ENCODE measurements at regions not wholly inside any gene's neighbourhood (a gene's known extent, or its start where the extent isn't known, plus 50 kb on each side); places are given as distances from the start of the nearest gene placed in this dataset.

DNA sequence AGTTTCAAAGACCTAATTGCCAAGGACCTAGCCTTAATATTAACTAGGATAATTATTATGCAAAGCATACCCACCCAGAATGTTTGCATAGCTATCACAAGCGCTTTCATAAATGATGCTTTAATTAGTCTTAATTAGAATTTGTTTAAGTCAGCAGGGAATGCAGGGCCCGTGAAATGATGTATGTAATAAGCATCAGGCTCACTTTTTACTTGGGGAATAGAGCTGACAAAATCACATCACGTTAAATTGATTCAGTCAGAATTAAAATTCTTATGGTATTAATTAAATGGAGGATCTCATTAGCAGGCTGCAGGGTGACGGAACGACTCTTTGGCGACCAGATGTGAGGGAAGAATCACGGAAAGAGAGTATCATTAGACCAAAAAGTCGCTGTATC lies 264.5 kb downstream of the GPD2 start:
- Histone ChIP-seq H3K36me3 (replicated peaks in 1 of 2; ENCODE audit: control insufficient read depth in 2 of 2, insufficient read depth in 2 of 2, low read length in 2 of 2) (no peaks in the 10 kb centered on the region), H2AK5ac (ENCODE audit: low read depth, low read length) (no peak overlapping the region), H3K79me1 (ENCODE audit: low read depth, low read length) (no peaks in the 10 kb centered on the region), H2BK12ac (ENCODE audit: low read length) (no peak overlapping the region), H3K9me3 (replicated peaks in 1 of 2; ENCODE audit: control insufficient read depth in 2 of 2, insufficient read depth in 1 of 2, low read depth in 1 of 2, low read length in 2 of 2) (no peaks in the 10 kb centered on the region), H3K4me1 (ENCODE audit: control insufficient read depth in 2 of 2, insufficient read depth in 1 of 2, low read depth in 1 of 2, low read length in 2 of 2) (no peaks in the 10 kb centered on the region), H3K4me3 (ENCODE audit: low read length in 2 of 2) (no peak overlapping the region), H3K23ac (ENCODE audit: low read depth, low read length, poor library complexity) (no peak overlapping the region), H2BK5ac (ENCODE audit: low read length) (no peak overlapping the region), H3K27ac (replicated peaks; ENCODE audit: low read length) (no peak overlapping the region), H3K9ac (ENCODE audit: low read depth, low read length, poor library complexity) (no peak overlapping the region), H4K8ac (ENCODE audit: low read depth, low read length) (no peak overlapping the region), H3K27me3 (ENCODE audit: control insufficient read depth in 3 of 3, insufficient read depth in 3 of 3, low read depth in 1 of 3, low read length in 3 of 3) (no peaks in the 10 kb centered on the region), H3K14ac (ENCODE audit: low read length) (no peak overlapping the region), H2BK15ac (ENCODE audit: low read length) (no peak overlapping the region), H3K4ac (ENCODE audit: low read length) (no peak overlapping the region), H2BK120ac (ENCODE audit: low read depth, low read length) (no peak overlapping the region), H2AFZ (ENCODE audit: low read length) (no peak overlapping the region), H3K4me2 (ENCODE audit: insufficient read depth, low read length, poor library complexity, severe bottlenecking) (no peak overlapping the region), H3K18ac (ENCODE audit: low read length) (no peak overlapping the region), H4K91ac (ENCODE audit: low read depth, low read length, poor library complexity) (no peak overlapping the region)
- no CpG with 5 or more reads among the region's 8 CpGs for WGBS, 2 donors (ENCODE audit: extremely low coverage in 2 of 2, insufficient read length in 2 of 2, insufficient replicate concordance in 1 of 2)
- no peak for DNase-seq (ENCODE audit: low spot score)

GRCh38 chr2:156702541-156702940 lies 266.4 kb downstream of the GPD2 start:
- Histone ChIP-seq H3K18ac (ENCODE audit: low read length) (no peak overlapping the region), H3K4me1 (ENCODE audit: control insufficient read depth in 2 of 2, insufficient read depth in 1 of 2, low read depth in 1 of 2, low read length in 2 of 2) (no peaks in the 10 kb centered on the region), H3K27me3 (ENCODE audit: control insufficient read depth in 3 of 3, insufficient read depth in 3 of 3, low read depth in 1 of 3, low read length in 3 of 3) (no peaks in the 10 kb centered on the region), H3K36me3 (replicated peaks in 1 of 2; ENCODE audit: control insufficient read depth in 2 of 2, insufficient read depth in 2 of 2, low read length in 2 of 2) (no peaks in the 10 kb centered on the region), H2BK5ac (ENCODE audit: low read length) (no peak overlapping the region), H3K23ac (ENCODE audit: low read depth, low read length, poor library complexity) (no peak overlapping the region), H3K4me2 (ENCODE audit: insufficient read depth, low read length, poor library complexity, severe bottlenecking) (no peak overlapping the region), H3K9ac (ENCODE audit: low read depth, low read length, poor library complexity) (no peak overlapping the region), H3K14ac (ENCODE audit: low read length) (no peak overlapping the region), H2AK5ac (ENCODE audit: low read depth, low read length) (no peak overlapping the region), H4K8ac (ENCODE audit: low read depth, low read length) (no peak overlapping the region), H2BK12ac (ENCODE audit: low read length) (no peak overlapping the region), H2BK120ac (ENCODE audit: low read depth, low read length) (no peak overlapping the region), H2AFZ (ENCODE audit: low read length) (no peak overlapping the region), H4K91ac (ENCODE audit: low read depth, low read length, poor library complexity) (no peak overlapping the region), H3K27ac (replicated peaks; ENCODE audit: low read length) (no peak overlapping the region), H3K79me1 (ENCODE audit: low read depth, low read length) (no peaks in the 10 kb centered on the region), H3K4ac (ENCODE audit: low read length) (no peak overlapping the region), H3K9me3 (replicated peaks in 1 of 2; ENCODE audit: control insufficient read depth in 2 of 2, insufficient read depth in 1 of 2, low read depth in 1 of 2, low read length in 2 of 2) (no peaks in the 10 kb centered on the region), H3K4me3 (ENCODE audit: low read length in 2 of 2) (no peak overlapping the region), H2BK15ac (ENCODE audit: low read length) (no peak overlapping the region)
- no peak for DNase-seq (ENCODE audit: low spot score)
- WGBS, 2 donors (ENCODE audit: extremely low coverage in 2 of 2, insufficient read length in 2 of 2, insufficient replicate concordance in 1 of 2) = no CpG with 5 or more reads among the region's 3 CpGs

DNA sequence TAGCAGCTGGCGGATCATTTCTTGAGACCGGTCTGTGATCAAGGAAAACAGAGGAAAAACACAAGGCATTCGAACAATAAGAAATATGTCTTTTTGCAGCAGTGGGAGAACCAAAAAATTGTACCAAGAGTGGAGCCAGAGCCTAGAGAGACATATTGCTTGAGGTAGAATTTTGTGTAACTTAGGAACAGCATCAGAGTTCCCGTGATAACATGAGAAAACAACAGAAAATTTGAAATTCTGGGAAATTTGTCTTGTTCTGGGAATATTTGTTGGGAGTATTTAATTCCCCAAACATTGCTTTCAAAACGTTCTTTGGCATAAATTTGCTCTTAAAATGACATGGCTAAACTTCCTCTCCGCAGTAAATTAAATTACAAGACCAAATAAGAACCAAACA lies 267.5 kb downstream of the GPD2 start:
- H3K4me1 ChIP-seq (ENCODE audit: control insufficient read depth in 2 of 2, insufficient read depth in 1 of 2, low read depth in 1 of 2, low read length in 2 of 2) = no peaks in the 10 kb centered on the region
- H3K27ac ChIP-seq (replicated peaks; ENCODE audit: low read length) = no peak overlapping the region
- H3K14ac ChIP-seq (ENCODE audit: low read length) = no peak overlapping the region
- H2AK5ac ChIP-seq (ENCODE audit: low read depth, low read length) = no peak overlapping the region
- H3K27me3 ChIP-seq (ENCODE audit: control insufficient read depth in 3 of 3, insufficient read depth in 3 of 3, low read depth in 1 of 3, low read length in 3 of 3) = no peaks in the 10 kb centered on the region
- H2AFZ ChIP-seq (ENCODE audit: low read length) = no peak overlapping the region
- no peak overlapping the region for H3K4me2 ChIP-seq (ENCODE audit: insufficient read depth, low read length, poor library complexity, severe bottlenecking)
- H3K18ac ChIP-seq (ENCODE audit: low read length) = no peak overlapping the region
- H4K8ac ChIP-seq (ENCODE audit: low read depth, low read length) = no peak overlapping the region
- no peak overlapping the region for H3K4ac ChIP-seq (ENCODE audit: low read length)
- no peaks in the 10 kb centered on the region for H3K36me3 ChIP-seq (replicated peaks in 1 of 2; ENCODE audit: control insufficient read depth in 2 of 2, insufficient read depth in 2 of 2, low read length in 2 of 2)
- no peak for DNase-seq (ENCODE audit: low spot score)
- H2BK15ac ChIP-seq (ENCODE audit: low read length) = no peak overlapping the region
- no peak overlapping the region for H4K91ac ChIP-seq (ENCODE audit: low read depth, low read length, poor library complexity)
- no CpG with 5 or more reads among the region's 6 CpGs for WGBS, 2 donors (ENCODE audit: extremely low coverage in 2 of 2, insufficient read length in 2 of 2, insufficient replicate concordance in 1 of 2)
- H3K9ac ChIP-seq (ENCODE audit: low read depth, low read length, poor library complexity) = no peak overlapping the region
- H3K9me3 ChIP-seq (replicated peaks in 1 of 2; ENCODE audit: control insufficient read depth in 2 of 2, insufficient read depth in 1 of 2, low read depth in 1 of 2, low read length in 2 of 2) = no peaks in the 10 kb centered on the region
- no peak overlapping the region for H2BK12ac ChIP-seq (ENCODE audit: low read length)
- H2BK5ac ChIP-seq (ENCODE audit: low read length) = no peak overlapping the region
- H2BK120ac ChIP-seq (ENCODE audit: low read depth, low read length) = no peak overlapping the region
- no peak overlapping the region for H3K4me3 ChIP-seq (ENCODE audit: low read length in 2 of 2)
- H3K23ac ChIP-seq (ENCODE audit: low read depth, low read length, poor library complexity) = no peak overlapping the region
- H3K79me1 ChIP-seq (ENCODE audit: low read depth, low read length) = no peaks in the 10 kb centered on the region

GRCh38 chr2:156704132-156704531 lies 268.0 kb downstream of the GPD2 start:
- Histone ChIP-seq H3K9me3 (replicated peaks in 1 of 2; ENCODE audit: control insufficient read depth in 2 of 2, insufficient read depth in 1 of 2, low read depth in 1 of 2, low read length in 2 of 2) (no peaks in the 10 kb centered on the region), H2AK5ac (ENCODE audit: low read depth, low read length) (no peak overlapping the region), H3K4me2 (ENCODE audit: insufficient read depth, low read length, poor library complexity, severe bottlenecking) (no peak overlapping the region), H3K4me1 (ENCODE audit: control insufficient read depth in 2 of 2, insufficient read depth in 1 of 2, low read depth in 1 of 2, low read length in 2 of 2) (no peaks in the 10 kb centered on the region), H3K14ac (ENCODE audit: low read length) (no peak overlapping the region), H3K4ac (ENCODE audit: low read length) (no peak overlapping the region), H3K4me3 (ENCODE audit: low read length in 2 of 2) (no peak overlapping the region), H3K18ac (ENCODE audit: low read length) (no peak overlapping the region), H3K27me3 (ENCODE audit: control insufficient read depth in 3 of 3, insufficient read depth in 3 of 3, low read depth in 1 of 3, low read length in 3 of 3) (no peaks in the 10 kb centered on the region), H2BK15ac (ENCODE audit: low read length) (no peak overlapping the region), H3K9ac (ENCODE audit: low read depth, low read length, poor library complexity) (no peak overlapping the region), H2BK120ac (ENCODE audit: low read depth, low read length) (no peak overlapping the region), H4K8ac (ENCODE audit: low read depth, low read length) (no peak overlapping the region), H4K91ac (ENCODE audit: low read depth, low read length, poor library complexity) (no peak overlapping the region), H3K79me1 (ENCODE audit: low read depth, low read length) (no peaks in the 10 kb centered on the region), H2AFZ (ENCODE audit: low read length) (no peak overlapping the region), H2BK12ac (ENCODE audit: low read length) (no peak overlapping the region), H3K23ac (ENCODE audit: low read depth, low read length, poor library complexity) (no peak overlapping the region), H3K27ac (replicated peaks; ENCODE audit: low read length) (no peak overlapping the region), H2BK5ac (ENCODE audit: low read length) (no peak overlapping the region), H3K36me3 (replicated peaks in 1 of 2; ENCODE audit: control insufficient read depth in 2 of 2, insufficient read depth in 2 of 2, low read length in 2 of 2) (no peaks in the 10 kb centered on the region)
- no CpG with 5 or more reads among the region's 3 CpGs for WGBS, 2 donors (ENCODE audit: extremely low coverage in 2 of 2, insufficient read length in 2 of 2, insufficient replicate concordance in 1 of 2)
- no peak for DNase-seq (ENCODE audit: low spot score)
